ENCODE measurements at regions not wholly inside any gene's neighbourhood (a gene's known extent, or its start where the extent isn't known, plus 50 kb on each side); places are given as distances from the start of the nearest gene placed in this dataset.

- DNase-seq = no peak
These were observed 68.5 kb upstream of the FREM2 start for GRCh38 chr13:38618336-38618735.

- no peak for DNase-seq
These were observed 68.0 kb upstream of the FREM2 start for GRCh38 chr13:38618881-38619280.

GRCh38 chr13:38620876-38621275 lies 66.0 kb upstream of the FREM2 start:
- no peak for DNase-seq

- no peak for DNase-seq
These were observed 62.1 kb upstream of the FREM2 start for GRCh38 chr13:38624822-38625221.

- no peak for DNase-seq
These were observed 58.3 kb upstream of the FREM2 start for GRCh38 chr13:38628554-38628953.

GRCh38 chr13:38630780-38631179 lies 56.1 kb upstream of the FREM2 start:
- DNase-seq = no peak

GRCh38 chr13:38635030-38635429 lies 51.8 kb upstream of the FREM2 start:
- no peak for DNase-seq

- no peak for DNase-seq
These were observed 50.8 kb upstream of the FREM2 start for GRCh38 chr13:38636073-38636472.

GRCh38 chr13:38636761-38637160 lies 50.1 kb upstream of the FREM2 start:
- DNase-seq = no peak
